PFSK-1 (cell line): ENCODE measurements at regions not wholly inside any gene's neighbourhood (a gene's known extent, or its start where the extent isn't known, plus 50 kb on each side); places are given as distances from the start of the nearest gene placed in this dataset.

Experiments used
- POLR2AphosphoS5 ChIP-seq: IDR thresholded peaks from 2 replicates; pipeline ENCODE4 v1.6.1; 2012; ENCODE audit warnings: low read depth, mild to moderate bottlenecking, control low read depth, low read length, moderate library complexity
- REST ChIP-seq, 2 experiments: IDR thresholded peaks; 2 replicates each; pipeline versions ENCODE4 v1.6.1 to v1.8.0; 2011 to 2012; ENCODE audit warnings: low read depth in 2 of 2, low read length in 2 of 2, control low read depth in 1 of 2, inconsistent platforms in 1 of 2, mild to moderate bottlenecking in 1 of 2, moderate library complexity in 1 of 2; ENCODE audit not compliant: insufficient read depth in 1 of 2
- SIN3A ChIP-seq: IDR thresholded peaks from 2 replicates; pipeline ENCODE4 v1.6.1; 2012; ENCODE audit warnings: mild to moderate bottlenecking, low read length, moderate library complexity, borderline replicate concordance; ENCODE audit not compliant: insufficient read depth
- TAF1 ChIP-seq: IDR thresholded peaks from 2 replicates; pipeline ENCODE4 v1.6.1; 2012; ENCODE audit warnings: low read length, control low read depth, borderline replicate concordance; ENCODE audit not compliant: insufficient read depth

- TF ChIP-seq SIN3A (no peak), POLR2AphosphoS5 (no peak), REST (IDR thresholded peaks at IDR 0.05; ENCODE audit: insufficient read depth in 1 of 2, low read depth in 2 of 2, low read length in 2 of 2) (no peak), TAF1 (no peak)
Measured at GRCh38 chr1:185440877-185441276, 123.8 kb upstream of the IVNS1ABP start.
